KBM-7 (cell line): ENCODE measurements at regions not wholly inside any gene's neighbourhood (a gene's known extent, or its start where the extent isn't known, plus 50 kb on each side); places are given as distances from the start of the nearest gene placed in this dataset.
"Not testable (repeated sequence)": the region's sequence is repeated elsewhere in the genome, so short reads cannot be mapped to it uniquely, and the experiment has no call there.

Experiments used
- DNase-seq: peaks from one replicate; pipeline ENCODE4 v3.0.0-alpha.2; 2015
- in situ Hi-C: fragments of 300-500 bp; cut with MboI; formaldehyde crosslinking; loops from 2 replicates; pipeline ENCODE4 v1.14.3; 2020; ENCODE audit warnings: low sequenced_read_pairs, low pct_unique_long_range_greater_than_20kb, mixed read lengths

DNA sequence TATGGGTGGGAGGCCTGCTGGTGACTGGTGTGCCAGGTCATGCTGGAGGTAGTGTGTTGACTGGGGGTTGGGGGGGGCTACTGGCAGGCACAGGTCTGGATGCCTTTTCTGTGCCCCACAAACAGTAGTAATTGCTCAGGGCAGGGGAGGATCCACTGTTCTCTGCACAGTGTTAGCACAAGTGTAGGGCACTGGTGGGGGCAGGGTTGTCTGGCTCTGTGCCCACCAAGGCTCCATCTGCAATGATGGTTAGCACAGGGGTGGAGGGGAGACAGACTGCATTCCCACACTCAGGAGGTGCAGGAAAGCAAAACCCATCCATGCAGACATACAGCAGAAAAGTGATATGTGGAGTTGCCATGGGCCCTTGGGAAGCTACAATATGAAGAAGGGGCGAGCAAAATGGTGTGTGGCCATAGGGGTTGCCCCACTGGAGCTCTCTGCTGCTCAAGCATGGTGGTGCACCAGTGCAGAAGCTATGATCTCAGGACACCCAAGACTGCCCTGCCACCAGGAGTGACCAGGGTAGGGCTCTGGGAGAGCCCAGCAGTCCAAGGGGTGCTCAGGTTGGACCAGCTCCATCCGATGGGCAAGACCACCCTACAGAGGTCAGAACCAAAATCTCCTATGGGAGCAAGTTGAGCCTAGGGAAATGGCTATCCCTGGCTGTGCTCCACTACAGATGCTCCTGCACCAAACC is 122.2 kb upstream of the KCTD3 start:
- DNase-seq = no peak
- in situ Hi-C loops = no loop called here

DNA sequence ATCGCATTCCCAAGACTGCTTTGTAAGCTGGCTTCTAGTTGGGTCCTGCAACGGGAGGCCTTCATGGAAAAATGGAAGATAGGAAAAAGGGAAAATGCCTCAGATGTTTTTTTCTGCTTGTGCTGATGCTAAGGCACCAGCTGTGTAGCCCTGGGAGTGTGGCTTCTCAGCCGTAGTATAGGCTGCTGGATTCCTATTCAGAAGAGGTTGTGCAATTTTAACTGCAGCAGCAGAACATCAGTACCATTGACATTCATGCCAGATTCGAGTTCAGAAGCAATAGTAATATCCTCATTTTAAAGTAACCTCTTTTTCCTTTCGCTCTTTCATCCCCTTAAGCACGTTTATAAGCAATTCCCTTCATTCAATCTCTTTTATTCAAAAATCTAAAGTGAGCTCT is 119.1 kb upstream of the KCTD3 start:
- DNase-seq, in situ Hi-C loops: not testable (repeated sequence)

DNA sequence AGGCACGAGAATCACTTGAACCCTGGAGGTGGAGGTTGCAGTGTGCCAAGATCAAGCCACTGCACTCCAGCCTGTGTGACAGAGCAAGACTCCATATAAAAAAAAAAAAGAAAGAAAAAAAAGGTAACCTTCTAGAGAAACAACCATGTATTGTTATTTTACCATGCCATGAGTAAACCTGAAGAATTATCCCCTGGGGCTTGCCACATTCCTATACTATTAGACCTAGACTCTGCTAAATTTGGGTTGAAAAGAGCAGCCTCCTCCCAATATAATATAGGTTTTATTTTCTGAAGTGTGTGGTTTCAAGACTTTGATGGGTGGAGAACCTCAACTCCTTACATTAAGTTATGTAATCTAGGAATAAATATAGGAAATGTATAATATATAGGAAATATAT is 118.0 kb upstream of the KCTD3 start:
- DNase-seq, in situ Hi-C loops: not testable (repeated sequence)

DNA sequence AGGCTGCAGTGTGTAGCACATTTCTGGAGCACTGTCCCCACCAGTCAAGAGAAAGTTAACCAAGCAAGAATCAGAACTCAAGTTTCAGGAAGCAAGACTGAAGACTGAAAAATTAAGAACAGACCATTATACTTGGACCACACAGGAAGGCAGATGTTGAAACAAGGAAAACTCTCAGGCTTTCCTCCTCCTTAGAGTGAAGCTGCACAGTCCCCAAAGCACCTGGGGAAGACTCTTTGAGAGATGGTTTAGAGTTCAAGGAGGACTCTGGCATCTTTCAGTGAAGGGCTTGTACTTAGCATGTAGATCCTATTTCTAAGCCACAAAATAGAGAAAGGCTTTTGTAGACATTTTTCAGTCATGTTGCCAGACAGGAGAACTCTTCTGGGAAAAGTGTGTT is 113.7 kb upstream of the KCTD3 start:
- in situ Hi-C loops = no loop called here
- DNase-seq = no peak

DNA sequence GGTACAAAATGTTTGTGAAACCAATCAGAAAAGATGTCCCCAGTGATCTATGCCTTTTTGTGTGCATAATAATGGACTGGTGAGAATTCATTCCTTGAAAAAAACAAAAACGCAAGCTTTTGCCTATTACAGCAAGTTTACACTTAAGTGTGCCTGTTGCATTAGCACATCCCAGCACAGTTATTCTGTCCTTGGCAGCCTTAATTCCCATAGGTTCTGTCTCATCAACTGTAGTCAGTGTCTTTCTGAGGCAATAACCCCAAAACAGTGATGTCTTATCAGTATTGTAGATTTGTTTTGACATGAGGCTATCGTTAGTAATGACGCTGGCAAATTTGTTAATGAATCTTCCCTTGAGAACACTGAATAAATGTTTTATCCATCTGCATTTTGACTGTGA is 109.9 kb upstream of the KCTD3 start:
- in situ Hi-C loops = no loop called here
- DNase-seq = no peak

DNA sequence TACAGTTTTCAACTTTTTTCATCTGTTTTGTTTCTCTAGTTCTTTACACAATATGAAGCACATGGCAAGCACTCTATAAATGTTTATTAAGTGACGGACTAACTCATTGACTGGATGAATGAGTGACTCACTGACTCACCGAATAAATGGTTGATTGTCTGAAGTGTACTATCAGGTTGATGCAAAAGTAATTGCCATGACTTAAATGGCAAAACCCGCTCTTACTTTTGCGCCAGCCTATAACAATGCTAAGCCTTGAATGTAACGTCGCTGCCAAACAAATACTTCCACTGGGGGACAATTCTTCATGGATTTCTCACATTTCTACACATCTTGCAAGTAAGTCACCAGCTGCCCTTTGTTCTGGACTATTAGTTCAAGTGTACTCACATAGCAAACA is 109.0 kb upstream of the KCTD3 start:
- DNase-seq = no peak
- in situ Hi-C loops = no loop called here

DNA sequence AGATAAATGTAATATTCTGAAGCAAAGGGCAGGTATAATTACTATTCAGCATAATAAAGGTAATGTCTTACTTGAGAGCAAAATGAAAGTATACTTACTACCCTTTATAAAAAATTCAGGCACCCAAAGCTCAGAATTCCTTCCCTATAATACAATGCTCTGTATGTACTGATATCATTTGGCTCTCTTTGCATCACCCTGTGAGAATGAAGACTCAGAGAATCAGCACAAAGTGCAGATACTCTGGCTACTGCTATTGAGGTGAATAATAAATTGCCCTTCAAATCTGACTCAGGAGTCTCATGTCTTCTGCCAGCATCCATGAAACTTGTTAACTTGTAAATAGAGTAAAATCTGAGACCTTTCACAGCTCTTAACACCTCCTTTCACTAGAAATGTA is 108.5 kb upstream of the KCTD3 start:
- DNase-seq = no peak
- in situ Hi-C loops = no loop called here

DNA sequence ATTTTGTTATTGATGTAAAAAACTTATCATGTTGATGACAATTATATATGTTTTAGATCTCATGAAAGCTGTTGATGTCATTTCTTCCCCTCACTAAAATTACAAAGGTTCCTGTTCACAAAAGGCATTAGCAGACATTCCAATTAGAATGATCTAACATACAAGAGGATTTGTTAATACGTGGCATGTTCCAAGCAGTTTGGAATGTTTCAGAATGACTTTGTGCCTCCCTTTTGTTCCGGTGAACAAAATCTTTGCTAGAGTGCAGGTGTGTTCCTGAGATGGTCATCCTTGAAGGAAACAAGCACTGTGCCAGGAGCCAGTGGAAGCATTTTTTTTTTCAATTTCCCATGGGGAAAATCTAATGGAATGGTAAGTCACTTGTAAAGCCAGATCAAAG is 108.0 kb upstream of the KCTD3 start:
- DNase-seq = no peak
- in situ Hi-C loops = no loop called here

DNA sequence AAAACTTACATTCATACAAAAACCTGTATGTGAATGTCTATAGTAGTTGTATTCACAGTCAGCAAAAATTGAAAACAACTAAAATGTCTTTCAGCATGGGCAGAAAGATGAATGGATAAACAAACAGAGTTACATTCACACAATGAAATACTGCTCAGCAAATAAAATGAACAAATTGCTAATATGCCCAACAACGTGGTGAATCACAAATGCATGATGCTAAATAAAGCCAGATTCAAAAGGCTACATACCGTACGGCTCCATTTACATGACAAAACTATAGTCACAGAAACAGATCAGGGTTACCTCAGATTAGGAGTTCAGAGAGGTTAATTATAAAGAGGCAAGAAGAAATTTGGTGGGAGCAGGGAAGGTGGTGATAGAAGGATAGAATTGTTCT is 100.7 kb upstream of the KCTD3 start:
- no peak for DNase-seq
- in situ Hi-C loops = no loop called here

DNA sequence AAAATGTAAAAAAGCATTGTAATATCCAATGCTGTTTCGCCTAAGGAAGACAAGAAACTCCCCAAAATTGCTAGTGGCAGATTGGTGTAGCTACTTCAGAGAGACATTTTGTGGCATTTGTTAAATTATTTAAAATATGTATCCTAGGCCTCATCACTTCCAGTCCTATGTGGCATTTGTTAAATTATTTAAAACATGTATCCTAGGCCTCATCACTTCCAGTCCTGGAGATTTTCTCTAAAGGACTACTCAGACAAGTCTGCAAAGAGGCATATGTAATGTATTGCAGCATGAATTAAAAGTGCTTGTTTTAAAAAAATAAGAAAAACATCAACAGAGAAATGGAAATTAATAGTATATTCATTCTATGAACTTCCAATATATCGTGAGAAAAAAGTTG is 95.6 kb upstream of the KCTD3 start:
- in situ Hi-C loops = no loop called here
- no peak for DNase-seq

DNA sequence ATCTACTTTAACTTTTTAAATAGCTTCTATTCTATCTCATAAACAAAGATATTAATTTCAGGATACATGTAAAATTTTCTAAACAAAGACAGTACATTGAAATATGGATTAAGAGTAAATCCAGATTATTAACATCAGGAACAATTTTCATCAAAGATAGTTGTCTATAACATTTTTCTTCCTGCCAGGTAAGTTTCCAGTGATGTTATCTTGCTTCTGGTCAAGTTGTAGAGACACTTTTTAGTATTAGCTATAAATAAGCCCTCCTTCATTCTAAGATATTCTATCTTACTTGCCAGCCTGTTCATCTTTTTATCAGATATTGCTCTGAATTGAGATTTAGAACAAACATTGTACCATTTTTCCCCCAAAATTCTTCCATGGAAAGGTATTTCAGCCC is 94.4 kb upstream of the KCTD3 start:
- DNase-seq = no peak
- in situ Hi-C loops = no loop called here

DNA sequence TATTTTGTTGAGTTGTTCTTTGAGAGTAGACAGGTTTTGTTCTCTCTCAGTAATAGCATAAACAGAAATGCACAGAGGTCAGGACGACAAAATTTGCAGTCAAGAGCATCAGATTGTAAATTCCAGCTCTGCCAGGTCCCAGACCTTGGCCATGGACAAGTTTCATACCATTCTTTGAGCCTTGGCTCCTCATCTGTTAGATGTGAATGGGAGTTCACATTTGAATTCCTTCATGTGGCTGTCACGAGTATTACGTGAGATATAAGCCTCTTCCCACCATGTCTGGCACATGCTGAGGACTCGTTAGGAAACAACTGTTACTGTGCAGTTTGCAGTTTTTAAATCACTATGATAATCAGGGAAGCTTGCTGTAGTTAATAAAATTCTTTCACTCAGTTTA is 93.2 kb upstream of the KCTD3 start:
- no peak for DNase-seq
- in situ Hi-C loops = no loop called here

DNA sequence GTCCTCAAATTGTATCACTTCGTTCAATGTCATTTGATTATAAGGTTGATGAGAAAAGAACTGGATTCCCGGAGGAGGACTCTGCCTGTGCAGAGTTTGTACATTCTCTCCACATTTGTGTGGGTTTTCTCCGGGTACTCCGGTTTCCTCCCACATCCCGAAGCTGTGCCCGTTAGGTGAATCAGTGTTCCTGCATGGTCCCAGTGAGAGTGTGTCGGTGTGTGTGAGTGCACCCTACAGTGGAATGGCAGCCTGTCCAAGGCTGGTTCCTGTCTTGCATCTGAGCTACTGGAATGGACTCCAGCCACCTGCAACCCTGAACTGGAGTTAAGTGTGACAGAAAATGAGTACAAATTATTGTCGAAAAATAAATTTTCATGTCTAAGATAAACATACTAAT is 92.2 kb upstream of the KCTD3 start:
- in situ Hi-C loops = no loop called here
- DNase-seq = no peak

DNA sequence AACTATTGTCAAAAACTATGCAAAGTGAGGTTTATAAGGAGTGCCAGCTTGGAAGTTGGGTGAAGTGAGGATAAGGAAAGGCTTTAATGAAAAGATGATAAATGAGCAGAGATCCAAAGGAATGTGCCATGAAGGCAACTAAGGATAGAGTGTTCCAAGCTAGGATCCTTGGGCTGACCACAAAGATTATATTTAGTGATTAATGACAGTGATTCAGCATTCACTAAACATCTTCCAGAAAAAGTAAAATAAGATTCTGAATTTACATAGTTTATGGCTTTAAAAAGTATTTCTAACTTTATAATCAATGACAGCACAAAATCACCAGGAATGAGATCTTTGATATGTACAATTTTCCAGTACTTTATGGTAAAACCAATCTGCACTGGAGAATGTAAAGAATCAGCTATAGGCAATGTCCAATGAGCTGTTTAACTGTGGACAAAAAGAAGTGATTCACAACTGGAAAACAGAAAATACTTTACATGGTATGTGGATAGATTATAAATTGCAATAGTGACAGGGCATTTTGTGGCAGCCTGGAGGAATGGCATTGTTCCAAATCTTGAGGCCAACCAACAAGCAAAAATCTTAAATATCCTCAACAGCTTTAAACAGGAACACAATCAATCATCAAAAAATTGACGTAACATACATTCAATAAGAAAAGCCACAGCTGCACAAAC is 91.2 kb upstream of the KCTD3 start:
- DNase-seq = no peak
- in situ Hi-C loops = no loop called here

DNA sequence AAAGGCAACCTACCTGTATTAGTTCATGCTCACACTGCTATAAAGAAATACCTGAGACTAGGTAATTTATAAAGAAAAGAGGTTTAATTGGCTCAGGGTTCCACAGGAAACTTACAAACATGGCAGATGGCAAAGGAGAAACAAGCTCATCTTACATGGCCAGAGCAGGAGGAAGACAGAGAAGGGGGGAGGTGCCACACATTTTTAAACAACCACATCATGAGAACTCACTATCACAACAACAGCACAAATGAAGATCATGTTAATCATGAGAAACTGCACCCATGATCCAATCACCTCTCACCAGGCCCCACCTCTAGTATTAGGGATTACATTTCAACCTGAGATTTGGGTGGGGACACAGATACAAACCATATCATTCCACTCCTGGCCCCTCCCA is 90.6 kb upstream of the KCTD3 start:
- in situ Hi-C loops = no loop called here
- DNase-seq = no peak

DNA sequence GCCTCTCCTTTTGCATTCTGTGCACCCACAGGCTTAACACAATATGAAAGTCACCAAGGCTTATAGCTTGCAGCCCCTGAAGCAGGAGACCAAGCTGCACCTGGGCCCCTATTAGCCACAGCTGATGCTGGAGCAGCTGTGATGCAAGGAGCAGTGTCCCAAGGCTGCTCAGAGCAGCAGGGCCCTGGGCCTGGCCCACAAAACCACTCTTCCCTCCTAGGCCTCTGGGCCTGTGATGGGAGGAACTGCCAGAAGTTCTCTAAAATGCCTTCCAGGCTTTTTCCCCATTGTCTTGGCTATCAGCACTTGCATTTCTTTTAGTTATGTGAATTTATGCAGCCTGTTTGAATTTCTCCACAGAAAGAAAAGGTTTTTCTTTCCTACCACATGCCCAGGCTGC is 89.5 kb upstream of the KCTD3 start:
- in situ Hi-C loops = no loop called here

DNA sequence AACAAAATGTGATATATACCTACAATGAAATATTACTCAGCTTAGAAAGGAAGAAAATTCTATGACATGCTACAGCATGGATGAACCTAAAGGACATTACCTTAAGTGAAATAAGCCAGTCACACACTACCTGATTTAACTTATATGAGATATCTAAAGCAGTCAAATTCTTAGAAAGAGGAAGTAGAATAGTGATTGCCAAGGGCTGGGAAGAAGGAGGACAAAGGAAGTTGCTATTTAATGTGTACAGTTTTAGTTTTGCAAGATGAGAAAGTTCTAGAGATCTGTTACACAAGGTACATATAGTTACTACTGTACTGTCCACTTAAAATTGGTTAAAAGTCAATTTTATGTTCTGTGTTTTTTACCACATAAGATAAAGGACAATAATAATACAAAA is 87.5 kb upstream of the KCTD3 start:
- DNase-seq = peak; percentile 61
- in situ Hi-C loops = no loop called here

More for the DNA sequence above, 89.5 kb upstream of the KCTD3 start:
- DNase-seq = no peak

DNA sequence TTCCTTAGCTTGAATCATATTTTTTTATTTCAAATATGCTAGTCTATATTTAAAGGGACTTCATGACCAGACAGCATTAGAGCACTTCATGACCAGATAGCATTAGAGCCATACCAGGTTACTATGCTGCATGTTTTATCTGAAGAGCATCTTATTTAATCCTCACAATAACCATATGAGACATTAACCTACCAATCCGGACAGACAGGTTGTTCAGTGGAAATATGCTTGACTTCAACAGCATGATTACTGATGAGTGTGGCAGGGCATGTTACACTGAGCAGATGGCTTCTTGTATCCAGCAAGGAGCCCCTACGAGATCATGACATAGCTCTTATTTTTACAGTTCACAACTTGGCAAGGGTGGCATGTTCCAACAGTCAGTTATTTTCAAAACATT is 85.0 kb upstream of the KCTD3 start:
- in situ Hi-C loops = no loop called here
- no peak for DNase-seq

DNA sequence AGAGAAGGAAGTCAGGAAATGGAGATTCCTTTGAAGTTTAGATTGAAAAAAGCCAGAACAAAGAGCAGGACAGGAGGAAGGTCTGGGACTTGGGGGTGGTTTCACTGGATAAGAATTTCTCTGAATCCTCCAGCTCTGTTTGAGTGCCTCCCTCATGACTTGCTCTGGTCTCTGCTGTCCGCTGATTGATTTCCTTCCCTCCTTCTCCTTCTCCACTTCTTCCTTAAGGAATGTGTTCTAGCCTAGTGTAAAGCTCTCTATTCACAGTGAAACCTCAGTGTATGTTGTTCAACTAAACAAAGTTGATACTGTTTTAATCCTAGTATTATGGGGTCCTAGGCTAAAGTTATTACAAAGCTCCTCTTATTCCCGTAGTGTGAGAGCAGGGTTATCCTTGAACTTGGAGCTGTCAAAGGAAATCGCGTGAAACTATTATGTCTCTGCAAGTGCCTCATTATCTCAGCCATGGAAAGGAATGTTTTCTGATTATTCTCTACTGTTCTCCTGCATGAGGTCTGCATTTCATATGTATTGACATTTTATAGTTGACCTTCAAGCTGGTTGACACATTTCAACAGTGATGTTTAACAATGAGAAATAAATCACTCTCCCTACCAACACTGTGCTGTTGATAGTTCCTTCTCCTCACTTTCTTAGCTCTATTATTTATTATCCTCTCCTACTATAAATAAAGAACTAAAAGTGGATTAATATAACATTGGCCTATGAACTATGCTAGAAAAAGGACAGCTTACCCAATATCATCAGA is 82.7 kb upstream of the KCTD3 start:
- in situ Hi-C loops = no loop called here
- no peak for DNase-seq

DNA sequence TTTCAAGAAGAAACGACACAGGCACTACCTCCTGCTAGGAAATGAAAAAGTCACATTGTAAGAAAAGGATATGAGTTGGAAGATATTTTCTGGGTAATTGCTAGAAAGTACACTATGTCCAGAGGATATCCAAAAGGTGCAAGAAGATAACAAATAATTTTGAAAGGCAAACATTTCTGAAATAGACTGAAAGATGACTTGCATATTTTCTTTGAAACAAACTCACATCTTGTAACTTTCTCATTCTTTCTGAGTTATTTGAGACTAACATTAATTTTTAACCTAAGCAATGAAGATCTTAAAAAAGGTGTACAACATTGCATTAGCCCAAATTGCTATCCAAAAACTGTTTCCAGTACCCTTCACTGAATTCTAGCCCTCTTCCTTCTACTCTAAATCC is 79.6 kb upstream of the KCTD3 start:
- DNase-seq = no peak
- in situ Hi-C loops = no loop called here
